ENCODE measurements at regions not wholly inside any gene's neighbourhood (a gene's known extent, or its start where the extent isn't known, plus 50 kb on each side); places are given as distances from the start of the nearest gene placed in this dataset.
"Not testable (repeated sequence)": the region's sequence is repeated elsewhere in the genome, so short reads cannot be mapped to it uniquely, and the experiment has no call there.

DNA sequence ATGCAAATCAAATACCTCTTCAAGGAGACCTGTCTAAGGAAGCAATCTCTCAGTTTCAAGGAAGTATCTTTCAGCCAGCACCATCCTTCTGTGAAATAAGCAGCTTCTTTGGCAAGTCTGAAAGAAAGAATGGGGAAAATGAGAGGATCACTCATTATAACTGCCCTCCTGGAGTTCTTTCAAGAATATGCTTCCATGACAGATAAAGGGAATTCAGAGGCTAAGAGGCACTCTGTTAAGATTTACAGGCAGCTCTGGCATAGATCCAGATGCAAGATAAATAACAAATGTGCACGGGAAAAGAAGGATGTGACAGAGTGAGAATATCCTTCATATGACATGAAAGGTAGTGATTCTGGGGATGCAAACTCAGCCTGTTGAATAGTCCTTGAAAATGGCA is 348.2 kb upstream of the CCNG1 start:
- H3K27me3 Mint-ChIP-seq, result no peaks in the 10 kb centered on the region
- no peaks in the 10 kb centered on the region for H3K36me3 Mint-ChIP-seq
- H3K27ac Mint-ChIP-seq, result no peak overlapping the region
- no peaks in the 10 kb centered on the region for H3K4me1 Mint-ChIP-seq
- peaks cover 10% of the 10 kb centered on the region for H3K9me3 Mint-ChIP-seq
- no peak for DNase-seq
- no peak overlapping the region for H3K4me3 Mint-ChIP-seq

- Mint-ChIP-seq H3K27ac (no peak overlapping the region), H3K9me3 (peaks cover 8% of the 10 kb centered on the region), H3K27me3 (no peaks in the 10 kb centered on the region), H3K4me3 (no peak overlapping the region), H3K4me1 (no peaks in the 10 kb centered on the region), H3K36me3 (no peaks in the 10 kb centered on the region)
- DNase-seq, result no peak
Measured at GRCh38 chr5:163089926-163090325, 347.5 kb upstream of the CCNG1 start.

GRCh38 chr5:163094492-163095180 is 342.8 kb upstream of the CCNG1 start:
- Mint-ChIP-seq H3K9me3 (no peaks in the 10 kb centered on the region), H3K27me3 (no peaks in the 10 kb centered on the region), H3K4me1 (no peaks in the 10 kb centered on the region), H3K36me3 (no peaks in the 10 kb centered on the region), H3K4me3 (no peak overlapping the region), H3K27ac (no peak overlapping the region)
- DNase-seq, result no peak

- Mint-ChIP-seq H3K9me3 (peaks cover 9% of the 10 kb centered on the region), H3K4me3 (no peak overlapping the region), H3K36me3 (no peaks in the 10 kb centered on the region), H3K27ac (no peak overlapping the region), H3K4me1 (no peaks in the 10 kb centered on the region), H3K27me3 (no peaks in the 10 kb centered on the region)
- DNase-seq, result no peak
Measured at GRCh38 chr5:163104464-163104863, 332.9 kb upstream of the CCNG1 start.

DNA sequence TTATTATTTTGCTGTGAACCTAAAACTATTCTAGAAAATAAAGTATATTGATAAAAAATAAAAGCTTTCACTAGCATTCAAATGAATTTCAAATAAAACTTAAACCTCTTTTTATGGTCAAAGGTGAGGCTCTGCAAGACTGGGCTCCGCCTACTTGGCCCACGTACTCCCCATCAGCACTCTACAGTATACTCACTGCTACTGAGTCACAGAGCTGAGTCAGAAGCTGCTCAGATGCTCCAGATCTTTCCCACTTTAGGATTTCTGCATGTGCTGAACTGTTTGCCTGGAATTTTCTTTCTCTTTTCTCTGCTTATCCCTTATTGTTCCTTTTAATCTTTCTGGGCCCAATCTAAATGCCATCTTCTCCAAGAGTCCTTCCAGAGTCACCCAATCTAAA is 331.9 kb upstream of the CCNG1 start:
- no peak overlapping the region for H3K4me3 Mint-ChIP-seq
- H3K36me3 Mint-ChIP-seq, result no peaks in the 10 kb centered on the region
- H3K9me3 Mint-ChIP-seq, result peaks cover 9% of the 10 kb centered on the region
- H3K4me1 Mint-ChIP-seq, result no peaks in the 10 kb centered on the region
- H3K27me3 Mint-ChIP-seq, result no peaks in the 10 kb centered on the region
- no peak for DNase-seq
- no peak overlapping the region for H3K27ac Mint-ChIP-seq

- H3K36me3 Mint-ChIP-seq, result no peaks in the 10 kb centered on the region
- peaks cover 7% of the 10 kb centered on the region for H3K9me3 Mint-ChIP-seq
- H3K27ac Mint-ChIP-seq, result no peak overlapping the region
- no peak overlapping the region for H3K4me3 Mint-ChIP-seq
- no peaks in the 10 kb centered on the region for H3K4me1 Mint-ChIP-seq
- H3K27me3 Mint-ChIP-seq, result no peaks in the 10 kb centered on the region
- DNase-seq, result no peak
Measured at GRCh38 chr5:163106098-163106497, 331.3 kb upstream of the CCNG1 start.

DNA sequence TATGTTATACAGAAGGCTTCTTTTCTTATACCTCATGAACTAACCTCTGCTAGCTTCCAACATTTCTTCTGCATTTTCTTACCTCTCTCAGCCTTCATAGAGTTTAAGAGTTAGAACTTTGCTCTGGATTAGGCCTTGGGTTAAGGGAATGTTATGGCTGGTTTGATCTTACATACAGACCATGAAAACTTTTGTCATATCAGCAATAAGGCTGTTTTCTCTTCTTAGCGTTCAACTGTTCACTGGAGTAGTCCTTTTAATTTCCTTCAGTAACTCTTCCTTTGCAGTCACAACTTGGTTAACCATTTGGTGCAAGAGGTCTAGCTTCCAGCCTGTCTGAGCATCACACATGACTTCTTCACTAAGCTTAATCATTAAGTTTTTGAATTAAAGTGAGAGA is 329.0 kb upstream of the CCNG1 start:
- no peak for DNase-seq
- Mint-ChIP-seq H3K36me3 (no peaks in the 10 kb centered on the region), H3K9me3 (peaks cover 10% of the 10 kb centered on the region), H3K4me3 (no peak overlapping the region), H3K27me3 (no peaks in the 10 kb centered on the region), H3K27ac (no peak overlapping the region), H3K4me1 (no peaks in the 10 kb centered on the region)

DNA sequence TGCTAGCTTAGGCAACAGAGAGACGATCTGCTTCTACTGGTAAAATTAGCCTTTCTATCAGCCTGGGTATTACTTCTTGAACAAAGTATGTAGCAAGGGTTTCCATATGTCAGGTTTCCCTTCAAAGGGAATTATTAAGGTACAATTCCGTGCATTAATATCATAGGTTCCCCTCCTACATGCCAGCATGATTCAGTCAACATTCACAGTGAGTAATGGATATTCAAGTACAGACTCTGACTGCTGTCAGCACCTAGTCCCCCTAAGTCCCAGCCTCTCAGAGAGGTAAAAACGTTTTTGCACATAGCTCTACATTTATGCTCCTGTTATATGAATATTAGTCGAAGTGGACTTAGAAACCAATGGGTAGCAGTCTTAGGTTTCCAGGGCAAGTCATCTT is 322.4 kb upstream of the CCNG1 start:
- no peaks in the 10 kb centered on the region for H3K36me3 Mint-ChIP-seq
- H3K9me3 Mint-ChIP-seq, result peaks cover 11% of the 10 kb centered on the region
- H3K4me1 Mint-ChIP-seq, result no peaks in the 10 kb centered on the region
- DNase-seq, result no peak
- no peaks in the 10 kb centered on the region for H3K27me3 Mint-ChIP-seq
- H3K27ac Mint-ChIP-seq, result no peak overlapping the region
- no peak overlapping the region for H3K4me3 Mint-ChIP-seq

- not testable (repeated sequence) for DNase-seq, H3K4me1 Mint-ChIP-seq, H3K4me3 Mint-ChIP-seq, H3K27me3 Mint-ChIP-seq, H3K27ac Mint-ChIP-seq, H3K36me3 Mint-ChIP-seq
- H3K9me3 Mint-ChIP-seq, result peaks cover 21% of the 10 kb centered on the region
Measured at GRCh38 chr5:163116618-163117017, 320.8 kb upstream of the CCNG1 start.

GRCh38 chr5:163134061-163134460 is 303.3 kb upstream of the CCNG1 start:
- DNase-seq, result no peak
- Mint-ChIP-seq H3K4me1 (no peaks in the 10 kb centered on the region), H3K4me3 (no peak overlapping the region), H3K27ac (no peak overlapping the region), H3K27me3 (no peaks in the 10 kb centered on the region), H3K9me3 (no peaks in the 10 kb centered on the region), H3K36me3 (no peaks in the 10 kb centered on the region)

GRCh38 chr5:163135849-163136248 is 301.5 kb upstream of the CCNG1 start:
- Mint-ChIP-seq H3K36me3 (no peaks in the 10 kb centered on the region), H3K27me3 (no peaks in the 10 kb centered on the region), H3K27ac (no peak overlapping the region), H3K9me3 (peaks cover 3% of the 10 kb centered on the region), H3K4me3 (no peak overlapping the region), H3K4me1 (no peaks in the 10 kb centered on the region)
- no peak for DNase-seq

DNA sequence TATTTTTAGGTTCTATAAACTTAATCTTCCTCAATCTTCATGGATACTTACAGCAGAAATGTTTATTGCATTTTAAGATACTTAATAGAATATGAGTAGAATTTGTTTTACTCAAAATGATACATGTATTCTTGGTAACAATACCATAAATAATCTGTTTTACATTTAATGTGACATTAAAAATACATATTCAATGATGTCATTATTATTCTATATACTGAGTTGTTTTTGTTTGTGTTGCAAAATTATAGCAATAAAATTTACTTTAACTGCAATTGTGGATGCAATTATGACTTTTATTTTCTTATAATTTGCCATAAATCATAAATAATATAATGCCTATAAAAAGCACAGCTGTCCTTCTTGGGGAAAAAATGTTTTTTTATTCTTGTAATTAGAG is 275.9 kb upstream of the CCNG1 start:
- Mint-ChIP-seq H3K27me3 (no peaks in the 10 kb centered on the region), H3K4me1 (no peaks in the 10 kb centered on the region), H3K4me3 (no peak overlapping the region), H3K36me3 (no peaks in the 10 kb centered on the region), H3K27ac (no peak overlapping the region), H3K9me3 (peaks cover 7% of the 10 kb centered on the region)
- no peak for DNase-seq

DNA sequence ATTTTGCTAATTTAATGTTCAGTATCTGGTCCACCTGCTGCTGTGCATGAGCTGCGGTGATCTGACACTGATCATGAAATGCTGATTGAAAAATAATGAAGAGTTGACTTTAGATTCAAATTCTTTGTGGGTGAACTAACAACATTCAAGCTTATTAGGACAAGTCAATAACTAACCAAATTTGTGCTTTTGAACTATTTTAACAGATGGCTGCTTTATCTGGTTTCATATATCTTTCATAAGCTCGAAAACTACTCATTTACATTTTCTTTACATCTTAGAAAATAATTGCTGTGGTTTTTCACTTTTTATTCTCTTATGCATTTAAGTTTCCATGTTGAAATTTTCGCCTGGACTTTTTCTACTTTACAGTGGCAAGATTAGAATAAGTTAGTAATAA is 274.8 kb upstream of the CCNG1 start:
- H3K27me3 Mint-ChIP-seq, result no peaks in the 10 kb centered on the region
- no peak for DNase-seq
- no peaks in the 10 kb centered on the region for H3K36me3 Mint-ChIP-seq
- H3K4me1 Mint-ChIP-seq, result no peaks in the 10 kb centered on the region
- no peak overlapping the region for H3K4me3 Mint-ChIP-seq
- H3K27ac Mint-ChIP-seq, result no peak overlapping the region
- peaks cover 7% of the 10 kb centered on the region for H3K9me3 Mint-ChIP-seq

DNA sequence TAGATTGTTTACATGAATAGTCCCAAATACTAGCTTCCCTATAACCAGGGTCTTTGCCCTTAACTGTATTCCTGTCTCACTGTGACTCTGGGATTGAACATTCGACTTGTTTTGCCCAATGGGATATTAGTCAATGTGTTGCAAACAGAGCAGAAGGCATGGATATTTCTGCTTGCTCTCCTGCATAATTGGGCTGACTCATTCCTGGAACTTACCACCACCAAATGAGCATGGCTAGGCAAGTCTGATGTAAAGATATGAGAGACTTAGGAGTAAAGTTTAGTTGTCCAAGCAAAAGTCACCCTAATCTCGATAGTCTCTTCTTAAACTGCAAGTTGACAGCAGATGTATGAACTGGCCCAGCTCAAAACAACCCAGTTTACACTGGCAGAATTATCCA is 273.5 kb upstream of the CCNG1 start:
- H3K27me3 Mint-ChIP-seq, result no peaks in the 10 kb centered on the region
- no peaks in the 10 kb centered on the region for H3K36me3 Mint-ChIP-seq
- no peaks in the 10 kb centered on the region for H3K4me1 Mint-ChIP-seq
- H3K27ac Mint-ChIP-seq, result no peak overlapping the region
- H3K4me3 Mint-ChIP-seq, result no peak overlapping the region
- DNase-seq, result no peak
- peaks cover 13% of the 10 kb centered on the region for H3K9me3 Mint-ChIP-seq

DNA sequence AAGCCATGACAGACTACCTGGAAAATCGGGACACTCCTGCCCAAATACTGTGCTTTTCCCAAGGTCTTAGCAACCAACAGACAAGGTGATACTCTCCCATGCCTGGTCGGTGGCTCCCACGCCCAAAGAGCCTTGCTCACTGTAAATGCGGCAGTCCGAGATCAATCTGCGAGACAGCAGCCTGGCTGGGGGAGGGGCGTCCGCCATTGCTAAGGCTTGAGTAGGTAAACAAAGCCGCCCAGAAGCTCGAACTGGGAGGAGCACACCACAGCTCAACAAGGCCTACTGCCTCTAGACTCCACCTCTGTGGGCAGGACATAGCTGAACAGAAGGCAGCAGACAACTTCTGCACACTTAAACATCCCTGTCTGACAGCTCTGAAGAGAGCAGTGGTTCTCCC is 272.1 kb upstream of the CCNG1 start:
- Mint-ChIP-seq H3K4me1 (no peaks in the 10 kb centered on the region), H3K27ac (no peak overlapping the region), H3K36me3 (no peaks in the 10 kb centered on the region), H3K27me3 (no peaks in the 10 kb centered on the region), H3K9me3 (peaks cover 13% of the 10 kb centered on the region), H3K4me3 (no peak overlapping the region)
- no peak for DNase-seq

DNA sequence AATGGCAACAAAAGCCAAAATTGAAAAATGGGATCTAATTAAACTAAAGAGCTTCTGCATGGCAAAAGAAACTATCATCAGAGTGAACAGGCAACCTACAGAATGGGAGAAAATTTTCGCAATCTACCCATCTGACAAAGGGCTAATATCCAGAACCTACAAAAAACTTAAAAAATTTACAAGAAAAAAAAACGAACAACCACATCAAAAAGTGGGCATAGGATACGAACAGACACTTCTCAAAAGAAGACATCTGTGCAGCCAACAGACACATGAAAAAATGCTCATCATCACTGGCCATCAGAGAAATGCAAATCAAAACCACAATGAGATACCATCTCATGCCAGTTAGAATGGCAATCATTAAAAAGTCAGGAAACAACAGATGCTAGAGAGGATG is 267.2 kb upstream of the CCNG1 start:
- H3K4me3 Mint-ChIP-seq, DNase-seq, H3K27me3 Mint-ChIP-seq, H3K36me3 Mint-ChIP-seq, H3K27ac Mint-ChIP-seq, H3K4me1 Mint-ChIP-seq: not testable (repeated sequence)
- H3K9me3 Mint-ChIP-seq, result peaks cover 11% of the 10 kb centered on the region

Data from activated naive CD8-positive, alpha-beta T cell treated with anti-CD3 and anti-CD28 coated beads for 36 hours (primary cell).